ENCODE measurements at regions not wholly inside any gene's neighbourhood (a gene's known extent, or its start where the extent isn't known, plus 50 kb on each side); places are given as distances from the start of the nearest gene placed in this dataset.
"Not testable (repeated sequence)": the region's sequence is repeated elsewhere in the genome, so short reads cannot be mapped to it uniquely, and the experiment has no call there.

- no peak for DNase-seq
Measured at GRCh38 chr12:86521870-86522269, 265.7 kb upstream of the MGAT4C start.

- DNase-seq, result no peak
Measured at GRCh38 chr12:86513226-86513625, 257.0 kb upstream of the MGAT4C start.

DNA sequence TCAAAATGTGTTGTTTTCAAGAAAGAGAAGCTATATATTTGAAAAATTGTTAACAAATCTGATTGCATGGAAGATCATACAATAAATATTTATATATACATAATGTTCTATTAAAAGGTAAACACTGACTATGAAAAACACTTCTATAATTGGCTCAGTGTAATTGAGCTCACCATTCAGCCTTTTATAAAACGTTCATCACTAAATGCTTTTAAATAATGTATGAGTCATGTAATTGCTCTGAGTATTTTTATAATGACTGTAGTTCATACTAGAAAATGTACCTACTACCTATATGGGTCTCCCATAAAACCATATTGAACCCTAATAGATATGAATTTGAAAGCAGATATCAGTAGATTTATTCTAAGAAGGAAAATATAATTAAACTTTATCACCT is 240.4 kb upstream of the MGAT4C start:
- DNase-seq, result no peak

DNA sequence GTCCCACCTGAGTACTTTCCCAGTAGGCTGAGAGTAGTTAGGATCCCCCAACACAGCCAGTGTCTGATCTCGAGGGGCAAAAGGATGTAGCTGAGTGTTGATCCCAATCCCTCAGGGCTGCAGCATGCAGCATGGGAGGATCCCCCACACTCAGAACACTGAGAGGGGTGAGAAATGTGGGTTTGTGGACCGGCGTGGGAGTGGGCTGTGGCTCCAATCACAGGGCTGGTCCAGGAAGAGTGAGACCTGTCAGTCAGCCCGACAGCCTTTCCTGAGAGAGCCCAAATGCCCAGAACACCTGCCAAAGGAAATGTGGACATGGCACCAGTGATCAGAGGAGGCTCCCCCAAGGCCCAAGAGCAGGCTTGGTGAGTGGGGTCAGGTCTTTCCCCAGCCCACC is 228.3 kb upstream of the MGAT4C start:
- DNase-seq, result no peak

DNA sequence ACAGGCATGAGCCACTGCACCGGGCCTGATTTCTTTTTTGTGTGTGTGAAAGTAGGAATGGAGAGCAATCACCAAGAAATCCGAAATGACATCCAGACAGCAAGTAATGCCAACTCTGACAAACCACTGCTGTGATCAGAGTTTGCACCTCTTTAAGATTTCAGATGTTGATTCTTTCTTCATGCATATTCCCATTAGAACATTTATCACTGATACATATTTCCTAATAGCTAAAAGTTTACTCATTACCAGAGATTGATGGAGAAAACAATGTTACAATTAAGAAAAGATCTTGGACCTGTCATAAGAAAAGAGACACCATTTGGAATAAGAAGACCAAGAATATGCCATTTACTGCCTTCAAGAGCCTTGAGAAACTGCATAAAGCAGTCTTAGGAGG is 217.0 kb upstream of the MGAT4C start:
- DNase-seq, result no peak

DNA sequence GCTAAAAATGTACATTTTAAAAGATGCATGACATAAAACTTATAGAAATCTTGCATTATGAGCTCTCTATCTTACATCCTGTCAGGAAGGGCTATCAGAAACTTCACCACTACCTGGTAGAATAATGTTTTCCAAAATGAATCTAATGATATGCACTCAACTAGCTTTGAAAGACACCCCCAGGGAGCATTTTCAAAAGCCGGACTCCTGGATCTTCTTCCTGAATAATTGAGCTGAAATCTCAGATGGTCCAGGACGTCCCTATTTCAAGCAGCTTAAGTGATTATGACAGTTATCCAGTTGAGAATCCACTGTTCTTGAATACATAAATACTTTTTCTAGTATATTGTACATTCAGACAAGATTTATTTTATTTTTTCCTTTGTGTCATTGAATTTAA is 200.6 kb upstream of the MGAT4C start:
- no peak for DNase-seq

GRCh38 chr12:86456241-86456640 is 200.1 kb upstream of the MGAT4C start:
- DNase-seq, result no peak

DNA sequence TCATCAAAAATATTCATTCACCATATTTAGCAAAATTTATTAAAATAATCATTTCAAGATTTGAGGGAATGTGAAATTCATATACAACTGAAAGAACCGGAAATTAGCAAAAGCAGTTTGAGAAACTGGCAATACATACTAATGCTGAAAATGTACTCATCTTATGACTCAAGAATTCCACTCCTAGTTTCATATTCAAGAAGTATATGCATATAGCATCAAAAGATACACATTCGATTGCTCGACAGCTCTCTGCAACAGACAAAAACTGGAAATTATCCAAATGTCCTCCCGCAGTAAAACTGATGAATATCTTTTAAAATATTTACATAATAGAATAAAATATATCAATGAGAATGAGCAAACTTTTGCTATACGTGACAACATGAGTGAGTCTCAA is 189.2 kb upstream of the MGAT4C start:
- no peak for DNase-seq

GRCh38 chr12:86435053-86435452 is 178.9 kb upstream of the MGAT4C start:
- DNase-seq, result no peak

- no peak for DNase-seq
Measured at GRCh38 chr12:86429824-86430223, 173.6 kb upstream of the MGAT4C start.

GRCh38 chr12:86421333-86421732 is 165.1 kb upstream of the MGAT4C start:
- DNase-seq, result no peak

DNA sequence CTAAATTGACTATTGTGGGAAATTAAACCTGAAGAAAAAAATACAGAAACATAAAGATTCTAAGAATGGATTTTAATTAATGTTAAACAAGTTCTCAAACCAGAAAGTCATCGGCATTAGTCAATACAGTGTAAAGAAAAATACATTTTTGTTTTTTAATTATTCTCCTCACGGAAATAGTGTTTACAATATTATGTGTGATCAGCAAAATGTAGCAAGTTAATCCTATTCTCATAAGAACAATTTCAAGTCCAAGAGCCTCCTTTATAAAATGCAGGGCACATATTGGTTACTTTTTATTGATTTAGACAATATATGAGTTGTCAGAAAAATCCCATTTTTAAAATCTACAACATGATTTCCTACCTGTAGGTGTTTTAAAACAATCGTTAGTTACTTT is 158.0 kb upstream of the MGAT4C start:
- DNase-seq, result no peak

DNA sequence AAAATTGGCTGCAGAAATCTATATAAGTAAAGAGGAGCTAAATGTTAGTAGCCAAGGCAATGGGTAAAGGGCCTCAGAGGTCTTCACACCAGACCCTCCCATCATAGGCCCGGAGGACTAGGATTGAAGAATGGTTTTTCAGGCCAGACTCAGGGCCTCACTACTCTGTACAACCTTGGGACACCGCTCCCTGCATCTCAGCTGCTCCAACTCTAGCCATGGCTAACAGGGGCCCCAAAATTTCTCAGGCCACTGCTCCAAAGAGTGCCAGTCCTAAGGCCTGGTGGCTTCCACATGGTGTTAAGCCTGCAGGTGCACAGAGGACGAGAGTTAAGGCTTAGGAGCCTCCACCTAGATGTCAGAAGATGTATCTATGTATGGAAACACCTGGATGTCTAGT is 155.5 kb upstream of the MGAT4C start:
- no peak for DNase-seq

DNA sequence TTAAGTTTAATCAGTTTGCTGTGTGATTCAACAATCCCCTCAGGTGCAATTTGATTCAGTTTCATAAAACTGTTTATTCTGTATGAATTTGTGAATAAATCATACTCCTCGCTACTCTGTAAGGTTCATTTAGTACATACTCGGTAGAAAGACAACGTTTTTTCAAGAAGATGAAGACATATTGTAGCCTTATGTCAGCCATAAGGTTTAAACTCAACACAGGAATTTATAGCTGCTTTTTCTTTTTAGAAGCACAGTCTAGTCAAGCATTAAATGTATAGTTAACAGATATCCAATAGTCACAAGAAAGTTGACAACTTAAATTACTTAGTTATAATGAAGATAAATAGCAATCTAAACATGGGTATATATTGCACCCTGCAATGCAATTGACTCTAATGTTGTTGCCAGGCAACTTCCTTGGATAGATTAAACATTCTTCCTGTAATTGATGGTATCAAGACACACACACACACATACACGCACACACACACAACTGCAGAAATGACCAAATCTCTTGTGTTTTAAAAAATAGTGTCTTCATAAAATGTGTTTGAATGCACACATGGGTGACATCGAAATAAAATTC is 151.5 kb upstream of the MGAT4C start:
- no peak for DNase-seq

GRCh38 chr12:86389949-86390348 is 133.8 kb upstream of the MGAT4C start:
- no peak for DNase-seq

- no peak for DNase-seq
Measured at GRCh38 chr12:86387591-86388145, 131.5 kb upstream of the MGAT4C start.

DNA sequence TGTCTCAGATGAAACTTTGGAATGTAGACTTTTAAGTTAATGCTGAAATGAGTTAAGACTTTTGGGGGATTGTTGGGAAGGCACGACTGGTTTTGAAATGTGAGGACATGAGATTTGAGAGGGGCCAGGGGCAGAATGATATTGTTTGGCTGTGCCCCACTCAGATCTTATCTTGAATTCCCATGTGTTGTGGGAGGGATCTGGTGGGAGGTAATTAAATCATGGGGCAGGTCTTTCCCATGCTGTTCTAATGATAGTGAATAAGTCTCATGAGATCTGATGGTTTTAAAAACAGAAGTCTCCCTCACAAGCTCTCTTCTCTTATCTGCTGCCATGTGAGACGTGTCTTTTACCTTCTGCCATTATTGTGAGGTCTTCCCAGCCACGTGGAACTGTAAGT is 127.6 kb upstream of the MGAT4C start:
- DNase-seq, result not testable (repeated sequence)

DNA sequence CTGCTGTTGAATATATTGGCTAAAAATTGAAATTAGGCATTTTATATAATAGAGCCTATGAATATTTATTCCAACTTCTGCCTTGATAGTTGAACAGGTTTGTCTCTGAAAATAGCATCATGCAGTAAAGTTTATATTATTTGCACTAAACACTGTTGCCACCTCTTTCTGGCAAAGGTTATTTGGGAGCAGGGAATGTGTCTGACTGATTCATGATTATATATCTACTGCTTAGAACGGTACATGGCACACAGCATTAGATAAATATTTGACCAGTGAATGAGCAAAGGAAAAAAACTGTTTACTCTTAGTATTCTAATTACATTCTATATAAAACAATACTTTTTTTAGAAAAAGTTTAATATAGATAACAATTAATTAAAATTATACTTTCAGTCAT is 123.1 kb upstream of the MGAT4C start:
- no peak for DNase-seq

- DNase-seq, result no peak
Measured at GRCh38 chr12:86376052-86376451, 119.9 kb upstream of the MGAT4C start.

GRCh38 chr12:86373813-86374212 is 117.6 kb upstream of the MGAT4C start:
- DNase-seq, result no peak

GRCh38 chr12:86367137-86367536 is 110.9 kb upstream of the MGAT4C start:
- DNase-seq, result no peak

- no peak for DNase-seq
Measured at GRCh38 chr12:86349196-86349595, 93.0 kb upstream of the MGAT4C start.

DNA sequence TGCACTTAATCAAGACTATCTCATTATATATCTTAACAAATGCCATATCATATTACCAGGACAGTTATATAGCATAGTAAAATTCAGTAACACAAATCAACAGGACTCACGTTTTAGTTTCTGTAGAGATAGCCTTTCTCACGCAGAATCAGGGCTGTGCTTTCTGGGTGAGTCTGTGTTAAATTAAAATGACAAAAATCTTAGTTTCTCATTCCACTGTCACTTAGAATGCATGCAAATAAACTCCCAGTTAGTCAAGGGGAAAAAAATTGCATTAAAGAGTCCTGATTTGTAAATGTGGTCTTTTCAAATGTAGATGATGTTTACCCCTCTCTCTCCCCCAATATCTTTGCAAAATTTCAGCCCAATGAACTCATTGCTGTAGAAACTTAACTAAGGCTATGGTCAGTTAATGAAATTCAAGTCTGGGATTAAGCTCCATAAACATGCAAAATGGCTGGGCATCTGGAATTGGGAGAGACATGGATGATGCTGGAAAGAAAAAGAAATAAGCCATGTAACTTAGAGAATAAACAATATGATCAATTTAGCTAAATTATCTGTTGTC is 77.8 kb upstream of the MGAT4C start:
- no peak for DNase-seq

GRCh38 chr12:86331457-86331856 is 75.3 kb upstream of the MGAT4C start:
- no peak for DNase-seq

DNA sequence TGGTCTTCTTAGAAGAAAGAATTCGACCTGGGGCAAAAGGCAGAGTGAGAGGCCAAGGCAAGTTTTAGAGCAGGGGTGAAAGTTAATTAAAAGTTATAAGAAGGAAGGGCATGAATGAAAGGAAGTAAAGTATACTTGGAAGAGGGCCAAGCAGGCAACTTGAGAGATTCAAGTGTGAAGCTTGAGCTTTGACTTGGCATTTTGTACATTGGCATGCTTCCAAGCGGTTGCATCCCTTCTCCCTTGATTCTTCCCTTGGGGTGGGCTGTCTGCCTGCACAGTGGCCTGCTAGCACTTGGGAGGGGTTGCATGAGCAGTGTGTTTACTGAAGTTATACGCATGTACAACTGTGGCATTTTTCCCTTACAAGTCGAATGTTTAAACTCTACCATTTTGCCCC is 74.8 kb upstream of the MGAT4C start:
- no peak for DNase-seq

All from right forelimb (tissue), 1 donor.